WTC11 (cell line): ENCODE measurements at regions not wholly inside any gene's neighbourhood (a gene's known extent, or its start where the extent isn't known, plus 50 kb on each side); places are given as distances from the start of the nearest gene placed in this dataset.

ENCODE experiments used
- CTCF ChIP-seq: fragments of 200-600 bp; IDR thresholded peaks from 2 replicates; pipeline ENCODE4 v1.8.0; 2022; ENCODE audit warnings: antibody characterized with exemption
- ESRRA ChIP-seq: sonication (generic); formaldehyde crosslinking; IDR thresholded peaks from 2 replicates; pipeline ENCODE4 v1.8.1; 2022; ENCODE audit warnings: mild to moderate bottlenecking, missing genetic modification reagents, borderline replicate concordance
- FOXP1 ChIP-seq: sonication (generic); formaldehyde crosslinking; IDR thresholded peaks from 2 replicates; pipeline ENCODE4 v1.8.0; 2022; ENCODE audit warnings: missing genetic modification reagents, mild to moderate bottlenecking, moderate library complexity, borderline replicate concordance
- ZNF232 ChIP-seq: sonication (generic); formaldehyde crosslinking; IDR thresholded peaks from 2 replicates; pipeline ENCODE4 v1.8.0; 2022; ENCODE audit warnings: mild to moderate bottlenecking, missing genetic modification reagents
- TF ChIP-seq, protein P1 (sequence below): sonication (generic); formaldehyde crosslinking; IDR thresholded peaks from 2 replicates; pipeline ENCODE4 v1.8.1; 2022; ENCODE audit warnings: mild to moderate bottlenecking, missing genetic modification reagents, moderate library complexity, borderline replicate concordance

- TF ChIP-seq ZNF232 (no peak), CTCF (no peak), ESRRA (CRISPR knock-in tag) (no peak), FOXP1 (CRISPR knock-in tag) (no peak)
- TF ChIP-seq, protein P1, sequence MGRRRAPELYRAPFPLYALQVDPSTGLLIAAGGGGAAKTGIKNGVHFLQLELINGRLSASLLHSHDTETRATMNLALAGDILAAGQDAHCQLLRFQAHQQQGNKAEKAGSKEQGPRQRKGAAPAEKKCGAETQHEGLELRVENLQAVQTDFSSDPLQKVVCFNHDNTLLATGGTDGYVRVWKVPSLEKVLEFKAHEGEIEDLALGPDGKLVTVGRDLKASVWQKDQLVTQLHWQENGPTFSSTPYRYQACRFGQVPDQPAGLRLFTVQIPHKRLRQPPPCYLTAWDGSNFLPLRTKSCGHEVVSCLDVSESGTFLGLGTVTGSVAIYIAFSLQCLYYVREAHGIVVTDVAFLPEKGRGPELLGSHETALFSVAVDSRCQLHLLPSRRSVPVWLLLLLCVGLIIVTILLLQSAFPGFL = no peak
Measured at GRCh38 chr10:29224631-29225030, 64.2 kb upstream of the LYZL1 start.
